WTC11 (cell line): ENCODE measurements at regions not wholly inside any gene's neighbourhood (a gene's known extent, or its start where the extent isn't known, plus 50 kb on each side); places are given as distances from the start of the nearest gene placed in this dataset.
A peak's percentile ranks its signal among the peaks of the same experiment; 100 is the strongest.

Source experiments
- ATAC-seq: fragments of 200-7000 bp; cut with Tn5 transposase; 2 replicates; pipeline ENCODE4 v1.10.0; 2021; ENCODE audit warnings: mild to moderate bottlenecking, moderate library complexity
- CTCF ChIA-PET: fragments of 300-600 bp; sonication (Branson Sonifier 250); formaldehyde crosslinking; loops from one replicate; lab custom pipeline; 2021; ENCODE audit warnings: antibody characterized with exemption; lab: Charles Lee
- POLR2A ChIA-PET: fragments of 350-600 bp; sonication (Branson Sonifier 250); formaldehyde crosslinking; loops from one replicate; lab custom pipeline; 2021; ENCODE audit warnings: antibody characterized with exemption; lab: Charles Lee
- DNase-seq: peaks from one replicate; pipeline ENCODE4 v3.0.0; 2021; ENCODE audit warnings: low spot score
- H3K27ac Mint-ChIP-seq: 2 replicates; pipeline ENCODE4 v1.8.0; 2021; ENCODE audit warnings: mixed read lengths
- H3K27me3 Mint-ChIP-seq: 2 replicates; pipeline ENCODE4 v1.8.0; 2021; ENCODE audit warnings: low read depth, mild to moderate bottlenecking, moderate library complexity, mixed read lengths
- H3K36me3 Mint-ChIP-seq: 2 replicates; pipeline ENCODE4 v1.8.0; 2021; ENCODE audit warnings: mixed read lengths
- H3K4me1 Mint-ChIP-seq: 2 replicates; pipeline ENCODE4 v1.8.0; 2022; ENCODE audit warnings: mixed read lengths
- H3K4me3 Mint-ChIP-seq: 2 replicates; pipeline ENCODE4 v1.8.0; 2021; ENCODE audit warnings: mild to moderate bottlenecking, moderate library complexity, mixed read lengths
- H3K9me3 Mint-ChIP-seq: 2 replicates; pipeline ENCODE4 v1.8.0; 2021; ENCODE audit warnings: mixed read lengths
- ATF1 ChIP-seq: sonication (generic); formaldehyde crosslinking; IDR thresholded peaks from 2 replicates; pipeline ENCODE4 v1.8.1; 2023; ENCODE audit warnings: mild to moderate bottlenecking, moderate library complexity, missing genetic modification reagents
- ESRRA ChIP-seq: sonication (generic); formaldehyde crosslinking; IDR thresholded peaks from 2 replicates; pipeline ENCODE4 v1.8.1; 2022; ENCODE audit warnings: mild to moderate bottlenecking, missing genetic modification reagents, borderline replicate concordance
- FOXK1 ChIP-seq: sonication (generic); formaldehyde crosslinking; IDR thresholded peaks from 2 replicates; pipeline ENCODE4 v1.8.0; 2022; ENCODE audit warnings: mild to moderate bottlenecking, moderate library complexity, missing genetic modification reagents
- GABPB1 ChIP-seq: sonication (generic); formaldehyde crosslinking; IDR thresholded peaks from 2 replicates; pipeline ENCODE4 v1.8.1; 2023; ENCODE audit warnings: mild to moderate bottlenecking, missing genetic modification reagents
- GTF2I ChIP-seq: fragments of 250-450 bp; sonication (Bioruptor Pico); conservative IDR thresholded peaks from 2 replicates; pipeline ENCODE4 v1.4.0; 2021; ENCODE audit warnings: mild to moderate bottlenecking
- JAZF1 ChIP-seq: fragments of 250-450 bp; sonication (Bioruptor Pico); IDR thresholded peaks from 2 replicates; pipeline ENCODE4 v1.9.0; 2021; ENCODE audit warnings: moderate library complexity, mild to moderate bottlenecking, inconsistent platforms
- KAT7 ChIP-seq: sonication (generic); formaldehyde crosslinking; IDR thresholded peaks from 2 replicates; pipeline ENCODE4 v1.8.1; 2023; ENCODE audit warnings: missing genetic modification reagents, mild to moderate bottlenecking, borderline replicate concordance
- MLX ChIP-seq: sonication (generic); formaldehyde crosslinking; IDR thresholded peaks from 2 replicates; pipeline ENCODE4 v1.8.1; 2023; ENCODE audit warnings: mild to moderate bottlenecking, missing genetic modification reagents, moderate library complexity
- NFATC4 ChIP-seq: fragments of 250-450 bp; sonication (Bioruptor Pico); IDR thresholded peaks from 2 replicates; pipeline ENCODE4 v1.9.0; 2021; ENCODE audit warnings: mild to moderate bottlenecking
- ZNF219 ChIP-seq: sonication (generic); formaldehyde crosslinking; IDR thresholded peaks from 2 replicates; pipeline ENCODE4 v1.8.0; 2023; ENCODE audit warnings: missing genetic modification reagents, mild to moderate bottlenecking, borderline replicate concordance
- ZNF396 ChIP-seq: fragments of 250-450 bp; sonication (Bioruptor Pico); IDR thresholded peaks from 2 replicates; pipeline ENCODE4 v1.8.0; 2021; ENCODE audit warnings: mild to moderate bottlenecking, moderate library complexity, borderline replicate concordance
- ZNF512 ChIP-seq: sonication (generic); formaldehyde crosslinking; IDR thresholded peaks from 2 replicates; pipeline ENCODE4 v1.8.1; 2022; ENCODE audit warnings: missing genetic modification reagents, borderline replicate concordance
- ZNF532 ChIP-seq: fragments of 250-450 bp; sonication (Bioruptor Pico); IDR thresholded peaks from 2 replicates; pipeline ENCODE4 v1.9.0; 2021; ENCODE audit warnings: mild to moderate bottlenecking, borderline replicate concordance

GRCh38 chr17:68790931-68791330, 164.3 kb downstream of the ABCA8 start (continued):
- no peak for TF ChIP-seq ZNF512
- no peak for TF ChIP-seq GTF2I (CRISPR knock-in tag)
- no peak for TF ChIP-seq ZNF396

GRCh38 chr17:68790492-68790891, 164.7 kb downstream of the ABCA8 start:
- Mint-ChIP-seq H3K36me3 (no peaks in the 10 kb centered on the region), H3K4me3 (no peak overlapping the region), H3K9me3 (peaks cover 22% of the 10 kb centered on the region), H3K4me1 (peaks cover 30% of the 10 kb centered on the region), H3K27me3 (no peaks in the 10 kb centered on the region), H3K27ac (no peak overlapping the region)
- DNase-seq (no peak), ATAC-seq (no peak)
- CTCF ChIA-PET, result interaction anchor here (1.3 kb wide), 1 partner anchor 16 kb away, joined by 3 read pairs; no protein-coding TSS in a partner anchor
- TF ChIP-seq ESRRA (CRISPR knock-in tag) (no peak), FOXK1 (no peak), NFATC4 (CRISPR knock-in tag) (no peak), GTF2I (CRISPR knock-in tag) (no peak), JAZF1 (CRISPR knock-in tag) (no peak), ZNF219 (CRISPR knock-in tag) (no peak), ATF1 (CRISPR knock-in tag) (no peak), ZNF532 (CRISPR knock-in tag) (no peak), MLX (CRISPR knock-in tag) (no peak)
- POLR2A ChIA-PET, result no interaction called here

GRCh38 chr17:68789203-68789962, 165.8 kb downstream of the ABCA8 start:
- Mint-ChIP-seq H3K27me3 (no peaks in the 10 kb centered on the region), H3K27ac (no peak overlapping the region), H3K4me1 (peaks cover 20% of the 10 kb centered on the region), H3K9me3 (peaks cover 18% of the 10 kb centered on the region), H3K36me3 (no peaks in the 10 kb centered on the region), H3K4me3 (no peak overlapping the region)
- peak; percentile 76 for TF ChIP-seq GABPB1 (CRISPR knock-in tag)
- no peak for TF ChIP-seq KAT7 (CRISPR knock-in tag)
- no peak for DNase-seq
- POLR2A ChIA-PET, result no interaction called here
- ATAC-seq, result no peak
- CTCF ChIA-PET, result no interaction called here
